Smooth muscle cell (in vitro differentiated cells): ENCODE measurements at regions not wholly inside any gene's neighbourhood (a gene's known extent, or its start where the extent isn't known, plus 50 kb on each side); places are given as distances from the start of the nearest gene placed in this dataset.

Experiments
- DNase-seq: peaks from one replicate; lab custom pipeline; 2025; ENCODE audit not compliant: unreplicated experiment; lab: John Stamatoyannopoulos, UW
- H2AFZ ChIP-seq: fragments of 200-600 bp; sonication (generic); 2 replicates; pipeline ENCODE4 v1.6.0; 2016; ENCODE audit warnings: antibody characterized with exemption, low read depth, mild to moderate bottlenecking
- H3F3A ChIP-seq: fragments of 200-600 bp; sonication (generic); 2 replicates; pipeline ENCODE4 v1.6.0; 2017; ENCODE audit warnings: antibody characterized with exemption, low read depth
- H3K27ac ChIP-seq: fragments of 200-600 bp; sonication (generic); 2 replicates; pipeline ENCODE4 v1.5.1; 2016; ENCODE audit warnings: low read depth, mild to moderate bottlenecking
- H3K27me3 ChIP-seq: fragments of 200-600 bp; sonication (generic); 2 replicates; pipeline ENCODE4 v1.6.1; 2016; ENCODE audit warnings: low read depth, mild to moderate bottlenecking
- H3K36me3 ChIP-seq: fragments of 200-600 bp; sonication (generic); 2 replicates; pipeline ENCODE4 v1.5.1; 2016; ENCODE audit warnings: low read depth
- H3K4me1 ChIP-seq: fragments of 200-600 bp; sonication (generic); 2 replicates; pipeline ENCODE4 v1.5.1; 2016; ENCODE audit warnings: low read depth
- H3K4me2 ChIP-seq: fragments of 200-600 bp; sonication (generic); 2 replicates; pipeline ENCODE4 v1.6.0; 2016; ENCODE audit warnings: mild to moderate bottlenecking
- H3K4me3 ChIP-seq: fragments of 200-600 bp; sonication (generic); 2 replicates; pipeline ENCODE4 v1.5.1; 2016; ENCODE audit warnings: mild to moderate bottlenecking
- H3K79me2 ChIP-seq: fragments of 200-600 bp; sonication (generic); 2 replicates; pipeline ENCODE4 v1.6.0; 2016; ENCODE audit warnings: low read depth, mild to moderate bottlenecking
- H3K9ac ChIP-seq: fragments of 200-600 bp; sonication (generic); 2 replicates; pipeline ENCODE4 v1.6.0; 2016; ENCODE audit warnings: low read depth
- H3K9me3 ChIP-seq: fragments of 200-600 bp; sonication (generic); replicated peaks from 2 replicates; pipeline ENCODE4 v1.5.1; 2016; ENCODE audit warnings: low read depth
- H4K20me1 ChIP-seq: fragments of 200-600 bp; sonication (generic); 2 replicates; pipeline ENCODE4 v1.6.0; 2016; ENCODE audit warnings: low read depth
- WGBS: methylation state at CpG from one replicate; pipeline ENCODE4 v1.1.7; 2016; ENCODE audit warnings: low lambda C conversion rate; 5-methylcytosine and 5-hydroxymethylcytosine counted together
- TF ChIP-seq, protein P1 (sequence below): fragments of 200-600 bp; sonication (generic); IDR thresholded peaks from 2 replicates; pipeline ENCODE4 v1.5.1; 2017; ENCODE audit warnings: borderline replicate concordance, mild to moderate bottlenecking, antibody characterized with exemption; ENCODE audit not compliant: insufficient read depth, poor library complexity, severe bottlenecking

- Histone ChIP-seq H3K36me3 (no peaks in the 10 kb centered on the region), H3K9me3 (no peaks in the 10 kb centered on the region), H3K9ac (no peak overlapping the region), H4K20me1 (no peaks in the 10 kb centered on the region), H2AFZ (no peak overlapping the region), H3K79me2 (no peaks in the 10 kb centered on the region), H3K4me2 (no peak overlapping the region), H3F3A (no peaks in the 10 kb centered on the region), H3K4me3 (no peak overlapping the region), H3K4me1 (peaks cover 16% of the 10 kb centered on the region), H3K27ac (no peak overlapping the region), H3K27me3 (no peaks in the 10 kb centered on the region)
- 75% methylated on average over 14 of the region's 14 CpGs for WGBS
- no peak for DNase-seq
- TF ChIP-seq, protein P1, sequence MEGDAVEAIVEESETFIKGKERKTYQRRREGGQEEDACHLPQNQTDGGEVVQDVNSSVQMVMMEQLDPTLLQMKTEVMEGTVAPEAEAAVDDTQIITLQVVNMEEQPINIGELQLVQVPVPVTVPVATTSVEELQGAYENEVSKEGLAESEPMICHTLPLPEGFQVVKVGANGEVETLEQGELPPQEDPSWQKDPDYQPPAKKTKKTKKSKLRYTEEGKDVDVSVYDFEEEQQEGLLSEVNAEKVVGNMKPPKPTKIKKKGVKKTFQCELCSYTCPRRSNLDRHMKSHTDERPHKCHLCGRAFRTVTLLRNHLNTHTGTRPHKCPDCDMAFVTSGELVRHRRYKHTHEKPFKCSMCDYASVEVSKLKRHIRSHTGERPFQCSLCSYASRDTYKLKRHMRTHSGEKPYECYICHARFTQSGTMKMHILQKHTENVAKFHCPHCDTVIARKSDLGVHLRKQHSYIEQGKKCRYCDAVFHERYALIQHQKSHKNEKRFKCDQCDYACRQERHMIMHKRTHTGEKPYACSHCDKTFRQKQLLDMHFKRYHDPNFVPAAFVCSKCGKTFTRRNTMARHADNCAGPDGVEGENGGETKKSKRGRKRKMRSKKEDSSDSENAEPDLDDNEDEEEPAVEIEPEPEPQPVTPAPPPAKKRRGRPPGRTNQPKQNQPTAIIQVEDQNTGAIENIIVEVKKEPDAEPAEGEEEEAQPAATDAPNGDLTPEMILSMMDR, result no peak
Observed at GRCh38 chr2:15763822-15764682, 172.4 kb downstream of the DDX1 start.

DNA sequence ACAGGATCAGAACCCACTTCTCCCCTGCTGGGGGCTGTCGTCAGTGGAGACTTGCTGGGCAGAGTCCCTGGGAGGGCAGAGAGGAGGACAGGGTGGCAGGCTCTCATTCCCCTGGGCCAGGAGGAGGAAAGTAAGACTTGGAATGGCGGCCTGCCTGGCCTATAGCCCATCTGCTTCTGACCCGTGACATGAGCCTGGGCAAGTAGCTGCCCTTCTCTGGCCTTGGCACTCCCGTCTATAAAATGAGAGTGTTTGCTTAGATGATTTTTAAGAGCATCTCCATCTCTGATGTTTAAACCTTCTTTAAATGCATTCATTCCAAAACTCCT, 173.0 kb downstream of the DDX1 start:
- no peak overlapping the region for H3K27ac ChIP-seq
- H3K4me2 ChIP-seq, result no peak overlapping the region
- H4K20me1 ChIP-seq, result no peaks in the 10 kb centered on the region
- H3K4me3 ChIP-seq, result no peak overlapping the region
- H3K79me2 ChIP-seq, result no peaks in the 10 kb centered on the region
- no peaks in the 10 kb centered on the region for H3K27me3 ChIP-seq
- no peaks in the 10 kb centered on the region for H3F3A ChIP-seq
- no peaks in the 10 kb centered on the region for H3K9me3 ChIP-seq
- TF ChIP-seq, protein P1, result no peak
- no peak for DNase-seq
- no peak overlapping the region for H3K9ac ChIP-seq
- peaks cover 16% of the 10 kb centered on the region for H3K4me1 ChIP-seq
- H3K36me3 ChIP-seq, result no peaks in the 10 kb centered on the region
- H2AFZ ChIP-seq, result no peak overlapping the region
- 94% methylated on average over 4 of the region's 4 CpGs for WGBS

DNA sequence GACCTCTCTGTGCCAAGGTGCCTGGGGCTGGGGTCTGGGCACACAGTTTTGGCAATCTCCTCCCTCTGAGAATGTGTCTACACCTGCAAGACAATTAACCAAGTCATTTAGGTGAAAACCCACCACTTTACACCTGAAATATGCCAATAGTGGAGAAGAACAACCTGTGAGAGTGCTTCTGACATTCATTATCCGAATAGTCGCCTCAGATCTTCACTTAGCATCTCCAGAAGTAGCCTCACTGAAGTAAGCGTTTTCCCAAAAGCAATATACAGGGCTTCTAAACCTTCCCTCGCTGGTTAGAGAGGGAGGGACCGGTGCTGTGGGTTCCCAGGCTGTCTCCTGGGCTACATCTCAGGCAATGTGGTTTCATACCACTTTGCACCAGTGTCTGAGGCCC, 173.5 kb downstream of the DDX1 start:
- no peaks in the 10 kb centered on the region for H3K27me3 ChIP-seq
- no peak overlapping the region for H3K9ac ChIP-seq
- H3K4me2 ChIP-seq, result no peak overlapping the region
- no peak overlapping the region for H3K27ac ChIP-seq
- DNase-seq, result no peak
- no peak overlapping the region for H2AFZ ChIP-seq
- TF ChIP-seq, protein P1, result no peak
- H3K9me3 ChIP-seq, result no peaks in the 10 kb centered on the region
- H4K20me1 ChIP-seq, result no peaks in the 10 kb centered on the region
- H3K4me1 ChIP-seq, result peaks cover 16% of the 10 kb centered on the region
- no peaks in the 10 kb centered on the region for H3K79me2 ChIP-seq
- WGBS, result 86% methylated on average over 5 of the region's 5 CpGs
- no peaks in the 10 kb centered on the region for H3F3A ChIP-seq
- H3K4me3 ChIP-seq, result no peak overlapping the region
- no peaks in the 10 kb centered on the region for H3K36me3 ChIP-seq

- H3K9me3 ChIP-seq, result no peaks in the 10 kb centered on the region
- H3K4me2 ChIP-seq, result no peak overlapping the region
- WGBS, result 96% methylated on average over 13 of the region's 13 CpGs
- DNase-seq, result no peak
- TF ChIP-seq, protein P1, result no peak
- no peak overlapping the region for H3K27ac ChIP-seq
- no peaks in the 10 kb centered on the region for H3F3A ChIP-seq
- H3K36me3 ChIP-seq, result no peaks in the 10 kb centered on the region
- H3K4me1 ChIP-seq, result peaks cover 16% of the 10 kb centered on the region
- no peaks in the 10 kb centered on the region for H3K79me2 ChIP-seq
- H3K27me3 ChIP-seq, result no peaks in the 10 kb centered on the region
- H3K4me3 ChIP-seq, result no peak overlapping the region
- H3K9ac ChIP-seq, result no peak overlapping the region
- H4K20me1 ChIP-seq, result no peaks in the 10 kb centered on the region
- no peak overlapping the region for H2AFZ ChIP-seq
Observed at GRCh38 chr2:15765686-15766302, 174.1 kb downstream of the DDX1 start.
